ENCODE measurements at regions not wholly inside any gene's neighbourhood (a gene's known extent, or its start where the extent isn't known, plus 50 kb on each side); places are given as distances from the start of the nearest gene placed in this dataset.

GRCh38 chr2:106658616-106659015, 171.5 kb downstream of the CD8B2 start:
- Histone ChIP-seq H3K27me3 (ENCODE audit: control insufficient read depth, insufficient read depth, low read length) (no peaks in the 10 kb centered on the region), H4K8ac (ENCODE audit: low read depth in 2 of 2, low read length in 2 of 2) (no peak overlapping the region), H3K9me1 (ENCODE audit: insufficient read depth, low read length) (no peaks in the 10 kb centered on the region), H3K9ac (ENCODE audit: low read depth, low read length) (no peak overlapping the region), H3K4me2 (ENCODE audit: low read depth, low read length) (no peak overlapping the region), H3K79me1 (ENCODE audit: low read depth in 1 of 2, low read length in 2 of 2) (no peaks in the 10 kb centered on the region), H3K14ac (replicated peaks; ENCODE audit: low read depth, low read length) (no peak overlapping the region), H2AK5ac (ENCODE audit: low read depth, low read length) (no peak overlapping the region), H3K4ac (ENCODE audit: low read depth, low read length) (no peak overlapping the region), H3K23ac (ENCODE audit: low read depth, low read length) (no peak overlapping the region), H3K9me3 (ENCODE audit: control insufficient read depth, insufficient read depth, low read length) (peaks cover 2% of the 10 kb centered on the region; the same call in 1 of the 2 replicates), H3K4me1 (ENCODE audit: control insufficient read depth, insufficient read depth, low read length) (no peaks in the 10 kb centered on the region), H4K91ac (ENCODE audit: insufficient read depth, low read depth, low read length) (no peak overlapping the region), H2BK20ac (ENCODE audit: low read depth, low read length) (no peak overlapping the region), H2AFZ (replicated peaks; ENCODE audit: low read length, poor library complexity) (no peak overlapping the region), H3K4me3 (ENCODE audit: insufficient read depth, low read depth, low read length) (no peak overlapping the region), H2BK5ac (ENCODE audit: low read depth, low read length, poor library complexity, severe bottlenecking) (no peak overlapping the region), H3K18ac (ENCODE audit: low read depth, low read length) (no peak overlapping the region), H3K56ac (ENCODE audit: extremely low read depth, insufficient read depth, low read length) (no peak overlapping the region), H2BK15ac (ENCODE audit: low read depth, low read length) (no peak overlapping the region), H4K5ac (ENCODE audit: low read depth, low read length) (no peak overlapping the region), H4K20me1 (ENCODE audit: insufficient read depth, low read length) (no peaks in the 10 kb centered on the region), H2BK120ac (ENCODE audit: low read depth, low read length) (no peak overlapping the region), H3K36me3 (ENCODE audit: control insufficient read depth, insufficient read depth, low read length) (no peaks in the 10 kb centered on the region), H2AK9ac (replicated peaks; ENCODE audit: low read depth, low read length, poor library complexity) (no peak overlapping the region), H3K27ac (ENCODE audit: insufficient read depth, low read length) (no peak overlapping the region)
- CTCF ChIA-PET: no interaction called here
- intact Hi-C loops (cut with micrococcal nuclease): no loop called here
- in situ Hi-C loops (cut with MboI; ENCODE audit: low sequenced_read_pairs): no loop called here
- DNase-seq (no peak), ATAC-seq (ENCODE audit: low read depth) (no peak)
- no TSS peak for BruUV-seq (replicated peaks)
- WGBS, 2 experiments (ENCODE audit: extremely low coverage in 2 of 2, insufficient read length in 1 of 2): no CpG with 5 or more reads among the region's 4 CpGs
- dilution Hi-C loops (cut with HindIII; ENCODE audit: low sequenced_read_pairs, unreplicated experiment): no loop called here
- TF ChIP-seq CEBPB (IDR thresholded peaks at IDR 0.05; ENCODE audit: low read depth, low read length): no peak
- no peak for TF ChIP-seq BHLHE40 (IDR thresholded peaks at IDR 0.05; ENCODE audit: low read depth, low read length)
- POLR2A ChIA-PET (ENCODE audit: unreplicated experiment): no interaction called here

Measured in IMR-90 (cell line).